Type B pancreatic cell (in vitro differentiated cells): ENCODE measurements at regions not wholly inside any gene's neighbourhood (a gene's known extent, or its start where the extent isn't known, plus 50 kb on each side); places are given as distances from the start of the nearest gene placed in this dataset.

Source experiments
- DNase-seq: peaks from one replicate; pipeline ENCODE4 v3.0.0; 2021; ENCODE audit warnings: mixed read lengths; ENCODE audit not compliant: unreplicated experiment; ENCODE audit errors: extremely low spot score
- H3K27ac Mint-ChIP-seq: 2 replicates; pipeline ENCODE4 v1.8.0; 2021; ENCODE audit warnings: mild to moderate bottlenecking, mixed read lengths
- H3K27me3 Mint-ChIP-seq: 2 replicates; pipeline ENCODE4 v1.8.0; 2021; ENCODE audit warnings: mixed read lengths
- H3K36me3 Mint-ChIP-seq: 2 replicates; pipeline ENCODE4 v1.8.0; 2021; ENCODE audit warnings: mixed read lengths
- H3K4me1 Mint-ChIP-seq: one replicate; pipeline ENCODE4 v1.8.0; 2021; ENCODE audit warnings: mixed read lengths; ENCODE audit not compliant: unreplicated experiment
- H3K4me3 Mint-ChIP-seq: 2 replicates; pipeline ENCODE4 v1.8.0; 2021; ENCODE audit warnings: mild to moderate bottlenecking, mixed read lengths
- H3K9me3 Mint-ChIP-seq: 2 replicates; pipeline ENCODE4 v1.8.0; 2021; ENCODE audit warnings: mixed read lengths
- TF ChIP-seq, protein P1 (sequence below): fragments of 200-600 bp; sonication (generic); conservative IDR thresholded peaks from 2 replicates; pipeline ENCODE4 v1.5.0; 2021; ENCODE audit warnings: antibody characterized with exemption, mild to moderate bottlenecking

DNA sequence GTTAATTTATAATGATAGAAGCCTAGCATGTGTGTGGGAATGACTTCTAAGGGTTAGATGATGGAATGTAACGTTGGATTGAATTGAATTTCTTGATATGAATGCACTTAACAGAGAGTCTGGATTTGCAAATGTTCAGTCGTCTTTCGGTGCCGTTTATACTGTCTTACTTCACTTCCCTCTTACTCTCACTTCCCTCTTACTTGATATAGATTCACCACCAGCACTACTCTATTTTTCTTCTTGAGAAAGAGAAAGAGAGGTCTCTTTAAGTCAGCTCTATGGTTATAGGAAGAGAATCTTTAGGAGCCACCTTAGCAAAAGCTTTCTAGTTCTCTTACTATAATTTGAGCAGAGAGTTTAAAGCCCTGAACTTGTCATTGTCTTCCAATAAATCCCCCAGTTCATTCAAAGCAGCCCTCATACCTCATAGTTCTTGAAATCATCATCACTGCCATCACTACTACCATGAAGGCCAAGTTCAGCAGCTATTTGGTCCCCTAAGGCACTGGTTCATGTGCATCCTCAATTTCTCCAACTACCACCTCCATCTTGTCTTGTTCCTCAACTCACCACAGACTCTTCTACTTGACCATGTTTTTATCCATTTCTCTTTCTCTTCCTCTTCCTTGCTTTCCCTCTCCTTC, 501.7 kb upstream of the TCF4 start:
- H3K27me3 Mint-ChIP-seq = peaks cover 2% of the 10 kb centered on the region
- DNase-seq = no peak
- H3K36me3 Mint-ChIP-seq = no peaks in the 10 kb centered on the region
- H3K4me3 Mint-ChIP-seq = no peak overlapping the region
- no peak overlapping the region for H3K27ac Mint-ChIP-seq
- TF ChIP-seq, protein P1, sequence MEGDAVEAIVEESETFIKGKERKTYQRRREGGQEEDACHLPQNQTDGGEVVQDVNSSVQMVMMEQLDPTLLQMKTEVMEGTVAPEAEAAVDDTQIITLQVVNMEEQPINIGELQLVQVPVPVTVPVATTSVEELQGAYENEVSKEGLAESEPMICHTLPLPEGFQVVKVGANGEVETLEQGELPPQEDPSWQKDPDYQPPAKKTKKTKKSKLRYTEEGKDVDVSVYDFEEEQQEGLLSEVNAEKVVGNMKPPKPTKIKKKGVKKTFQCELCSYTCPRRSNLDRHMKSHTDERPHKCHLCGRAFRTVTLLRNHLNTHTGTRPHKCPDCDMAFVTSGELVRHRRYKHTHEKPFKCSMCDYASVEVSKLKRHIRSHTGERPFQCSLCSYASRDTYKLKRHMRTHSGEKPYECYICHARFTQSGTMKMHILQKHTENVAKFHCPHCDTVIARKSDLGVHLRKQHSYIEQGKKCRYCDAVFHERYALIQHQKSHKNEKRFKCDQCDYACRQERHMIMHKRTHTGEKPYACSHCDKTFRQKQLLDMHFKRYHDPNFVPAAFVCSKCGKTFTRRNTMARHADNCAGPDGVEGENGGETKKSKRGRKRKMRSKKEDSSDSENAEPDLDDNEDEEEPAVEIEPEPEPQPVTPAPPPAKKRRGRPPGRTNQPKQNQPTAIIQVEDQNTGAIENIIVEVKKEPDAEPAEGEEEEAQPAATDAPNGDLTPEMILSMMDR = no peak
- H3K9me3 Mint-ChIP-seq = no peaks in the 10 kb centered on the region
- peaks cover 3% of the 10 kb centered on the region for H3K4me1 Mint-ChIP-seq

DNA sequence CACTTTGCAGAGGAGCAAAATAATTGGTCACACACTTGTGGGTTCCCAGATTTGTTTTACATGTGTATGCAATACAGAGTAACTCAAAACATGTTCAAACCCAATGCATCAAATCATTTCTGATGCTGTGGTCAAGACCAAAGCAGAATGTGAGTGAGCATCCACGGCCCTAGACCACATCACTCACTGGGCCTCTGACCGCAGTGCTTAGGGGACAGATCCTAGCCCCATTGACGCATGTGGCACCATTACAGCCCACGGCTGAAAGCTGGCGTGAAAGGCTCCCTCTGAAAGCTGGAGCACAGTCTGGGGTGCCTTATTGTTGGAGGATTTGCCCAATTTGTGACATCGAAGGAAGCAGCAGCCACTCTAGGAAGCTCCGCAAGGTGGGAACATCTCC, 498.8 kb upstream of the TCF4 start:
- Mint-ChIP-seq H3K4me1 (peaks cover 16% of the 10 kb centered on the region), H3K36me3 (no peaks in the 10 kb centered on the region), H3K27ac (no peak overlapping the region), H3K27me3 (no peaks in the 10 kb centered on the region), H3K4me3 (no peak overlapping the region), H3K9me3 (no peaks in the 10 kb centered on the region)
- TF ChIP-seq, protein P1 = no peak
- no peak for DNase-seq

DNA sequence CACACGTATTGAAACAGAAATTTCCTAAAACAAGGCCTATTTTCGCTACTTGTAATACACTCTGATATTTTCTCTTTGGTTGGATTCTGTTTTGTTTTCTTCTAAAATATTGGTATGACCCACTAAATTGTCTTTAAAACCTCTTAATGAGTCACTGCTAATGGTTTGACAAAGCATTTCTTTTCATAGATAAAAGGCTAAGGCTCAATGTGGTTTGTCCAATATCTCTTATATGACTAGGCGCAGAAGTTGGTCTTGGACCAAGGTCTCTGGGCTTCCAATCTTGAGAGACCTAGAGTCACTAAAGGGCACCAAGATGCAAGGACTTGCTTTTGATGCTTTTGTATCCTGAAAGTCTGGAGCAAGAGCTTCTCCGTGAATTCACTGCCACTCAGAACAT, 498.2 kb upstream of the TCF4 start:
- TF ChIP-seq, protein P1 = no peak
- DNase-seq = no peak
- peaks cover 16% of the 10 kb centered on the region for H3K4me1 Mint-ChIP-seq
- no peaks in the 10 kb centered on the region for H3K27me3 Mint-ChIP-seq
- H3K27ac Mint-ChIP-seq = no peak overlapping the region
- H3K36me3 Mint-ChIP-seq = no peaks in the 10 kb centered on the region
- H3K9me3 Mint-ChIP-seq = no peaks in the 10 kb centered on the region
- H3K4me3 Mint-ChIP-seq = no peak overlapping the region

DNA sequence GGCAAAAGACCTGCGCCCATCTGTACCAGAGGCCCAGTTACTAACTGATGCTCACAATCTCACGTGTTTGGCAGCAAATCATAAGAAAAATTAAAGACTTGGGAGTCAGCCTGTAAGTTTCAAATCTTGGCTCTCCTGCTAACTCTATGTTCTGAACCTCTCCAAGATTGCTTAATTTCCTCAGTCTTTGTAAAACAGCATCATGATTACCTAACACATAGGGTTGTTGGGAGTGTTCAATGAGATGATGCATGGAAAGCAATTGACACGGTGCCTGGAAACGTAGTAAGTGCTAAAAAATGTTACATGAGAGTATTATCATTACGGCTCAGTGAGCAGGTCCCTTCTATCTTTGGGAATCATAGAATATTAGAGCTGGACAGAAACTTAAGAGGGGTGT, 497.6 kb upstream of the TCF4 start:
- no peak for DNase-seq

DNA sequence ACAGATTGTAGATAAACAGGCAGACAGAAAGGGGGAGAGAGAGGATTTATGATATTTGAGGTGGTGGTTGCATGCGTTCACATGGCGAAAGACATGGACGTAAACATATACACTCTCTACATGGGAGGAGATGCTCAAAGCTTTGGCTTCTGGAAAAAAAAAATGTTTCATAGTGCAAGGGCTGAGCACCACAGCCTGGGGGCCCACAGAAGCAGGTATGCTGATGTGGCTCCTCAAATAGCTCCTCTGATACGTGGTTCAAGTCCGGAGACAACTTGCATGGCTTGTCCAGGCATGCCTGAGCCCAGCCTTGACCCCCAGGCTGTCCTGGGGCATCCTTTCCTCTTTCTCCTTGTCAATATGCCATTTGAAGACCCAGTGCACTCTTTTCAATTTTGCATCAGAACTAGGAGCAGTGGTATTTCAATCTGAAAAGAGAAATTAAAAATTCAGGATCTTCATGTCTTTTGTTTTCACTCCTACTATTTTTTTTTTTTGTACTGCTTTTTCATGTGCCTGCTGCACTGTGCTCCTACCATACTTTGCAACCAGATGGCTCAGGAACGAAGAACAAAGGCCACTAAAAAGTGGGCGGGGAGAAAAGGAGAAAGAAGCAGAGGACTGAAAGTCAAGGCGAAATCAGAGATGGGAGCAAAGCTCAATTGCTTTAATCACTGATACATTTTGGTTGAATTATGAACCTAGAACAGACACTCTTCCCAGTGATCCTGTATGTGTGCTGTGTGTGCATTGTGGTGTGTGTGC, 495.7 kb upstream of the TCF4 start:
- TF ChIP-seq, protein P1 = no peak
- H3K36me3 Mint-ChIP-seq = no peaks in the 10 kb centered on the region
- peaks cover 16% of the 10 kb centered on the region for H3K4me1 Mint-ChIP-seq
- no peaks in the 10 kb centered on the region for H3K9me3 Mint-ChIP-seq
- DNase-seq = no peak
- no peak overlapping the region for H3K4me3 Mint-ChIP-seq
- no peaks in the 10 kb centered on the region for H3K27me3 Mint-ChIP-seq
- no peak overlapping the region for H3K27ac Mint-ChIP-seq

More for the DNA sequence above, 497.6 kb upstream of the TCF4 start:
- H3K4me3 Mint-ChIP-seq = no peak overlapping the region
- no peaks in the 10 kb centered on the region for H3K27me3 Mint-ChIP-seq
- no peaks in the 10 kb centered on the region for H3K9me3 Mint-ChIP-seq
- H3K27ac Mint-ChIP-seq = no peak overlapping the region
- TF ChIP-seq, protein P1 = no peak
- peaks cover 16% of the 10 kb centered on the region for H3K4me1 Mint-ChIP-seq
- H3K36me3 Mint-ChIP-seq = no peaks in the 10 kb centered on the region
